ENCODE measurements at regions not wholly inside any gene's neighbourhood (a gene's known extent, or its start where the extent isn't known, plus 50 kb on each side); places are given as distances from the start of the nearest gene placed in this dataset.

DNA sequence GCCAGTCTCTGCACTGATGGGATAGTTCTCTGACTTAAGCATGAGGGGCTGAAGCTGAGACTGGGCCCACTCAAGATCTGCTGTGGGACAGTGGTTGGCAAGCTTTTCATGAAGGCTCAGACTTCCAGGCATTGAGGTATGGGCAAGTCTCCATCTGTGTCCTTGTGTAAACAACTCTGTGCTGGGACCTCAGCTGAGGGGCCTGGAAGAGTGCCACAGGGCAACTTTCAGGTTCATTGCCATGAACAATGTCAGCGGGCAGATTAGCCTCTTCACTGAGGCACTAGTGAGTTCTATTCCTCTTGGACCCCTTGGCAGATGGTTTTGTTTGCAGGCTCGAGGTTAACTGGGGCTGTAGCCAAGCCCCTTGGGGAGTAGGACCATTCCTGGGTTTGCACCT lies 127.1 kb downstream of the MRPS30 start:
- TF ChIP-seq, protein P1, sequence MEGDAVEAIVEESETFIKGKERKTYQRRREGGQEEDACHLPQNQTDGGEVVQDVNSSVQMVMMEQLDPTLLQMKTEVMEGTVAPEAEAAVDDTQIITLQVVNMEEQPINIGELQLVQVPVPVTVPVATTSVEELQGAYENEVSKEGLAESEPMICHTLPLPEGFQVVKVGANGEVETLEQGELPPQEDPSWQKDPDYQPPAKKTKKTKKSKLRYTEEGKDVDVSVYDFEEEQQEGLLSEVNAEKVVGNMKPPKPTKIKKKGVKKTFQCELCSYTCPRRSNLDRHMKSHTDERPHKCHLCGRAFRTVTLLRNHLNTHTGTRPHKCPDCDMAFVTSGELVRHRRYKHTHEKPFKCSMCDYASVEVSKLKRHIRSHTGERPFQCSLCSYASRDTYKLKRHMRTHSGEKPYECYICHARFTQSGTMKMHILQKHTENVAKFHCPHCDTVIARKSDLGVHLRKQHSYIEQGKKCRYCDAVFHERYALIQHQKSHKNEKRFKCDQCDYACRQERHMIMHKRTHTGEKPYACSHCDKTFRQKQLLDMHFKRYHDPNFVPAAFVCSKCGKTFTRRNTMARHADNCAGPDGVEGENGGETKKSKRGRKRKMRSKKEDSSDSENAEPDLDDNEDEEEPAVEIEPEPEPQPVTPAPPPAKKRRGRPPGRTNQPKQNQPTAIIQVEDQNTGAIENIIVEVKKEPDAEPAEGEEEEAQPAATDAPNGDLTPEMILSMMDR (IDR thresholded peaks at IDR 0.05; ENCODE audit: borderline replicate concordance, insufficient read depth, low read depth, low read length): no peak

DNA sequence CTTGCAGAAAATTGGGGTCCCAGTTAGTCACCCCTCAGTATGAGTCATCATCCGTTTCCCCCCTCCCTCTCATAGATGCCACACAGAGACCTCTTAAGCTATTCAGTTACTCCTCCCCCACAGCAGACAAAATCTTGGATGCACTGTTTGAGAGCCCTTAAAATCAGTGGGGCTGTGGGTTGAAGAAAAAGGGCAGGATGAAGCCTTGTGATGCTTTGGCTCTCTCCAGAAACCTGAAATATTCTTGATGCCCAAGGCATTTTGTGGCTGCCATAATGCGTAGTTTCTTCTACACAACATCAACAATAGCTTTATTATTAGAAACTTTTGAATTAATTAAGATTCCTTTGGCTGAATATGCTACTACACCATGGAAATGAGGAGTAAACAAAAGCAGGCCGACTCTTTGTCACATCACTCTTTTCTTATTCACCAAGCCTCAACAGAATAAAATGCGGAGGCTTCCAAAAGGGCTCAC lies 133.8 kb downstream of the MRPS30 start:
- H3K4me3 ChIP-seq (ENCODE audit: low read depth, low read length): no peak overlapping the region
- TF ChIP-seq, protein P1 (IDR thresholded peaks at IDR 0.05; ENCODE audit: borderline replicate concordance, insufficient read depth, low read depth, low read length): no peak

More for the DNA sequence above, 127.1 kb downstream of the MRPS30 start:
- H3K4me3 ChIP-seq (ENCODE audit: low read depth, low read length): no peak overlapping the region

DNA sequence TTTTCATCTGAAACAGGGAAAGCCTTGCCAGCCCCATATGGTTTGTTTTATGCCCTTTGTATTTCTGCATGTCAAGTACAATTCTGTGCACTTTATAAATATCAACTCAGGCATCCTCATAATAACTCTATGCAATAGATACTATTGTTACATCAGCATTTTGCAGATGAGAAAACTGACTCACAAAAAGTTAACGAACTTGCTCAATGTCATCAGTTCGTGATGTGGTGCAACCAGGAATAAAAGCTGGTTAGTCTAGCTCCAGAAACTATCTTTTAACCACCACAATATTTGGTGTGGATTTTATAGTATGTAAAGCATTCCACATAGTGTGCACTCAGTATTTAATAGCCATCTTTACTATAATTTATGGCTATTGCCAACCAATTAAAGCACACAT lies 134.9 kb downstream of the MRPS30 start:
- H3K4me3 ChIP-seq (ENCODE audit: low read depth, low read length): no peak overlapping the region
- TF ChIP-seq, protein P1 (IDR thresholded peaks at IDR 0.05; ENCODE audit: borderline replicate concordance, insufficient read depth, low read depth, low read length): no peak

DNA sequence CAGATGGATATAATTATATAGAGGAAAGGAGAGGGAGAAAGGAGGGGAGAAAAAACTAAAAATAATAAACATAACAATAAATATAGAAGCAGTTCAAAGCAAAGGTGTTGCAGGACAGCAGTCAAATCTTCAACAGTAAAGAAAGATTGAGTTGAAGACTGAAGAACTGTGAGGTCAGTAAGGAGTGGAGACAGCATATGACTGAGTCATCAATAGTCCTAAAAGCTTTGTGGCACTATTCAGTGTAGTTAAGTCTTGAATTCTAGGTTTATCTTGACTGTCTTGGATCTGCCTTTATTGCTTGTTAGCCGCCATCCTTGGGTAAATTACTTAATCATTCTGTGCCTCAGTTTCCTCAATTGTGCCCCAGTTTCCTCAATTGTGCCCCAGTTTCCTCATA lies 137.0 kb downstream of the MRPS30 start:
- H3K4me3 ChIP-seq (ENCODE audit: low read depth, low read length): no peak overlapping the region
- TF ChIP-seq, protein P1 (IDR thresholded peaks at IDR 0.05; ENCODE audit: borderline replicate concordance, insufficient read depth, low read depth, low read length): no peak

DNA sequence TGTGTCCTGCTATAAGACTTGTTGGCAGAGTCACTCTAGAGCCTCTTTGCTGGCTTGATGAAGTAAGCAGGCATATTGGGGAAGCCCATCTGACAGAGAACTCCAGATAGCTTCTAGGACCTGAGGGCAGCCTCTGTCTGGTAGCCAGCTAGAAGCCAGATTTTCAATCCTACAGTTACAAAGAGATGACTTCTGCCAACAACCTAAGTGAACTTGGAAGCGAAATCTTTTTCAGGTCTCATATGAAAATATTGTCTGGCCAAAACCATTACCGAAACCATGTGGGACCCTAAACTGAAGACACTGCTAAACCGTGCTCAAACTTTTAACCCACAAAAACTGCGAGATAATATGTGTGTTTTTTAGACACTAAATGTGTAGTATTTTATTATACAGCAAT lies 140.9 kb downstream of the MRPS30 start:
- TF ChIP-seq, protein P1 (IDR thresholded peaks at IDR 0.05; ENCODE audit: borderline replicate concordance, insufficient read depth, low read depth, low read length): no peak
- H3K4me3 ChIP-seq (ENCODE audit: low read depth, low read length): no peak overlapping the region

DNA sequence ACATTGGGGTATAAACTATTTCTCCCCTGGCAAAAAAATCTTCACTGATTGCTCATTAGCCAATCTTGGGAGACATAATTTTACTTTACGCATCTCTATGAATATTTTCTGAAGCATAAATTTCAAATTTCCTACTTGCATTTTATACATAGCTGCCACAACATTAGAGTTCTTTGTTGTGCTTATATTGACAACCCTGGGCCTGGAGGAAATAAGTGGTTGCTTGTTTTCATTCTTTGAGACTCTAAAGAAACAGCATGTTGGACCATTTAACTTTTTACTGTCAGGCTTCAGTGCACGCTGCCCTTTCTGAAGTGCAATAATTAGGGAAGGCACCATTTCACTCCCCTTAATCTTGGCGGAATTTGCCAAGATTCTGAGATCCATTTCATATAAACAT lies 142.6 kb downstream of the MRPS30 start:
- TF ChIP-seq, protein P1 (IDR thresholded peaks at IDR 0.05; ENCODE audit: borderline replicate concordance, insufficient read depth, low read depth, low read length): no peak
- no peak overlapping the region for H3K4me3 ChIP-seq (ENCODE audit: low read depth, low read length)

DNA sequence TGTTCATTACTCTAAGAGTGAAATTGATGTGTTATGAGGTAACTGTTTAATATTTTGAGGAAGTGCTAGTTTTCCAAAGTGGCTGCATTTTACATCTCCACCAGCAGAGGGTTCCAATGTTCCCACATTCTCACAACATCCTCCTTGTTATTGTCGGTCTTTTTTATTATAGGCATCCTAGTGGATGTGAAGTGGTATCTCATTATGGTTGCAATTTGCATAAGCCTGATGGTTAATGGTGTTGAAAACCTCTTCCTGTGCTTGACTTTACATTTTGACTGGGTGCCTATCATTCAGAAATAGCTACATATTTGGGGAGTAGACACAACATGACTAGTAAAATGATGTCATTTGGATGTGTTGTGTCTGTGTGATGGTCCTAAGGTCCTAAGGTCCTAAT lies 143.6 kb downstream of the MRPS30 start:
- TF ChIP-seq, protein P1 (IDR thresholded peaks at IDR 0.05; ENCODE audit: borderline replicate concordance, insufficient read depth, low read depth, low read length): peak; percentile 69; the same call in 1 of the 2 replicates
- H3K4me3 ChIP-seq (ENCODE audit: low read depth, low read length): no peak overlapping the region
